Activated CD8-positive, alpha-beta memory T cell treated with anti-CD3 and anti-CD28 coated beads for 48 hours (primary cell): ENCODE measurements at regions not wholly inside any gene's neighbourhood (a gene's known extent, or its start where the extent isn't known, plus 50 kb on each side); places are given as distances from the start of the nearest gene placed in this dataset.
"Not testable (repeated sequence)": the region's sequence is repeated elsewhere in the genome, so short reads cannot be mapped to it uniquely, and the experiment has no call there.

Experiments used
- DNase-seq, 3 experiments: peaks; one replicate each; pipeline ENCODE4 v3.0.0-alpha.2; 2020; ENCODE audit warnings: low read depth in 2 of 3, low spot score in 2 of 3

DNA sequence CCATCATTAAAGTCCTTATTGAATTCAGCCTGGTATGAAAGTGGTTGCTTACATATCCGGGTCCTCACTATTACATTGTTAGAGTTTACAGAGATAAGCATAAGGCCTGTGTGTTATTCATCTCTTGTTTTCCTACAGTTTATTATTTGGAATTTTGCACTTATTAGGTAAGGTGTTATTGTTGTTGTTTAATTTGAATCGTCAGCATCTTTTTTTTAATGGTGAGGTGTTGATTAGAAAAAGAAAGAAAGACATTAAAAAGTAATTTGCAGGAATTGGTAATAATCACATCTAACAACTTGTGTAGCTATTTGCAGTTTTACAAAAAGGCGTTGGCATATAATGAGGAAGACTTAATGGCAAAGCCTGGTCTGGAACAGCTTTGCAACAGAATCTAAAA, 158.6 kb downstream of the SAMD5 start:
- DNase-seq: no peak

DNA sequence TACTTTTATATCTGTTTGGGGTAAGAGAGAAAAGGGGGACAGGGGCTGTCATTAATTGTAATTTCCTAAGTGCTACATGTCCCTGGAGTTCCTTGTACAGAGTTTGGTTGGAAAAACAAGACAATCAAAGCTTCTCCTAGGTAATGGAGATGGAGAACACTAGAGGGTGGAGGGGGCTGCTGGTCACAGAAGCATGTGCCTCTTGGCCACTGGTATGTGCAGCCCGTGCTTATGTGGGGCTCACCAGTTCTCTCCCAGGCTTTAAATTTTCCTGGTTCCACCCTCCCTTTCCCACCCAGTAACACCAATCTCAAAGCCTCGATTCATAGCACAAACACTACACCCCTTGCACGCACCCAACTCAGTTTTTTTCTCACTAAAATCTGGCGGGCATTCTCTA, 165.6 kb downstream of the SAMD5 start:
- DNase-seq: no peak

DNA sequence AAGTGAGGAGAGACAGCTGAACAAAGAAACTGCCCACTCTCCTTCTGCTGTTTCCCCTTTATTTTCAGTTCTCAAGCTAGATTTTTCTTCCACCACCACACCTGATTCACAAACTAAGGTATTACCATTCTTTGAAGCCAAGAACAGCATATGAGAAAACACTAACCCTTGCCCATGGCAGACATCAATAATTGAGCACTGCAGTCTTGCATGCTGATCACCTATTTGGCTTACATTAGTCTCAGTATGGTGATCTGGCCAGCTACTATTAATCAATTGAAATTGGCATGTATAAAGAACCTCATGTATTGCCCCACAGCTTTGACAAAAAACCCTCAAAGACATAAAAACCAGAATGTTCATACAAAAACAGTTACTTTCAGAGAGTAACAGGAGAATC, 166.3 kb downstream of the SAMD5 start:
- no peak for DNase-seq

DNA sequence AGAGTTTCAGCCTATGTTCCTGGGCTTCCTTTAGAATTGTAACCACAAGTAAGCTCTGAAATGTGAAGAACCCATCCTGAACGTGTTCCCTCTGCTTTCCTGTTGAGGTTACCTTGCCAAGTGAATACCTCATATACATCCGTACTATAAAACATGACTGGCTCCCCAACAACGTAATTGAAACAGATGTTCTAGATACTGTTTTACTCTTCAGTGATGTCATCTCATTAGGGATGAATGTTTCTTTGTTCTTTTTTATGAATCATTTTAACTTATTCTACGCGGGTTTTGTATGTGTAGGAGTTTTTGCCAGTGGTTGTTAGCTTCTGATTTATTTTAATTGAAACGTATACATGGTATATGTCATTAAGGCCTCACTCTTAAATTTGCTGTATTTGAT, 166.8 kb downstream of the SAMD5 start:
- no peak for DNase-seq

DNA sequence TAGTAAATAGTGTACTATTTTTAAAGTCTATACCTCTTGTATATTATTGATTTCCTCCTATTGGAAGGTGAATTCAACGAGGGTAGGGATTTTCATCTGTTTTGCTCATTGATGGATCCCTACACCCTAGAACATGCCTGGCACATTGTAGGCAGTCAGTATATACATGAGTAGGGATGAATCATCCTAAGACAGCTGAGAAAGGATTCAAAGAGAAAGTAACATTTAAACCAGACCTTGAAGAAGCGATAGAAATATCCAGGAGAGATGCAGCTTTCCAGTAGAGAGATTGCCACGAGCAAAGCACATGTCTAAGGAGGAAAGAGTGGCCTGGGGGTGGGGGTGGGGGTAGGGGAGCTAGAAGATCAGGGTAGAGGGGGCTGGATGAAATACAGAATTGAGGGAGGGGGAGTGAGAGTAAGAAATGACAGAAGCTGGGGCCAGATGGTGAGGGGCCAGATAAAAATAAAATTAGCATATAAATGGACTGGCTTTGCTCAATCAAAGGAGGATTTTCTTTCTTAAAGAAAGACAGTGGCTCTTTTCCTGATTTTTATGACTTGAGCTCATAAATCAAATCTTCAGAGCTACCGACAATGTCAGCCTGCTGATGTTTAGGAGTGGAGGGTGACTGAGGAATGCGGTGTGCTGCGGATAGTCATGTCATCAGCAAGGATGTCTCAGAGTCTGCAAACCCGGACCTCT, 168.2 kb downstream of the SAMD5 start:
- DNase-seq: no peak

DNA sequence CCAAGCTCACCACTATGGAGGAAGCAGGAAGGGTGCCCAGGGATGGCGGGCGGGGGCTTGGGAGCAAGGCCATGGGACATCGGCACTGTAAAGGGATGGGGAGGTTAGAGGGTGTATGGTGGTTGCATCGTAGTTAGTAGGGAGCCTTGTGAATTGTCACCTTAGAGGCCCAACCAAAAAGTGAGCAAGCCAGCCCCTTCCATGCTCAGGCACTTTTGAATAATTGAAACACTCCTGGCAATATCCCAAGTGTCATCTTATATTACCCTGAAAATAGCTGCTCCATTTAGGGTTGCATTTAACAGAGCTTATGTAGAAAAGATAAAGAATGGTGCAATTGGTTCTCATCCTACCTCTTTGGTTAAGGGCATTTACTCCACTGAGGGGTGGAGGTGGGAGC, 169.2 kb downstream of the SAMD5 start:
- no peak for DNase-seq

DNA sequence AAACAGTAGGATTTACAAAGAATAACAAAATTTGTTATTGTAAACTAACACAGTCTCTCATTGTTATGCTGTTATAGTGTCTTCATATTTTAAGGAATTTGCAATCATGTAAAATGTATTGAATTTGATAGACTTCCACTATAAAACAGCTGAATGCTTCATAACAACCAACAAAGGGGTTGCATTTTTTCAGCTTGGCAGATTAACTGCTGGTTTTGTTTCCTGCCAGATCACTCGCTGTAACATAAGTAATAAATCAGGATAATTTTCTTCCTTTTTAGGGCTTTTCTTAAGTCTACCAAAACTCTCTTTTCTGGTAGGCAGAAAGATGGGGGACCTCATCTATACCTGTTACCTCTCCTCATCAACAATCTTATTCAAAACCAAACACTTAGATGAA, 169.8 kb downstream of the SAMD5 start:
- no peak for DNase-seq

DNA sequence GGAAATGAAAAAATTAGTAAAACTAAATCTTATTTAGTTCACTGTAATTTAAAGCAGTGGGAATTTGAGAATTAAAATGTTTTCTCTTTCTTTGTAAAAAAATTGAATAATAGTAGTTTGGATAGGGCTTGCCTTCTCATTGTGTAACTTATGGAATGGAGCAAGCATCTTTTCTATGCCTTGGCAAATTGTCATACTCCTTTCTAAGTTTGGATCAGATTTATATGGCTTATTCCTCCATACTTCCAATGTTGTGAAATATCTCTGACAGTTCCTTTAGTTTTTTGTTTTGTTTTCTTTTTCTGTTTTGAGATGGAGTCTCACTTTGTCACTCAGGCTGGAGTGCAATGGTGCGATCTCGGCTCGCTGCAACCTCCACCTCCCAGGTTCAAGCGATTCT, 176.4 kb downstream of the SAMD5 start:
- no peak for DNase-seq

DNA sequence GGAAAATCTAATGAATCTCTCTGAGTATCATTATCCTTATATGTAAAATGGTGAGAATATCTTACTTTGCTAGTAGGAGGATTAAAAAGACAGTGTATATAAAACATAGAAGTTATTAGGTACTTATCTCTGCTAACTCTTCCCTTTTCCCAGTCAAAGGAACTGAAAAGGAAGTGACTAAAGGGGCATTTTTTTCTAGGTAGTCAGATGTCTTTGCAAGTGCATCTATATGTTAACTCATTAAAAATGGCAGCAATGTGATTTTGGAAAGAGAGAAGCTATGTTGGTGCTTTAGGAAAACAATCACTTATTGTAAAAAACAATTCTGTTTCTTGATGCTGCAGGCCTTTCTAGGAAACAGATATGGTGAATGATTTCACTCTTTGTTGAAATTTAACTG, 180.9 kb downstream of the SAMD5 start:
- no peak for DNase-seq

DNA sequence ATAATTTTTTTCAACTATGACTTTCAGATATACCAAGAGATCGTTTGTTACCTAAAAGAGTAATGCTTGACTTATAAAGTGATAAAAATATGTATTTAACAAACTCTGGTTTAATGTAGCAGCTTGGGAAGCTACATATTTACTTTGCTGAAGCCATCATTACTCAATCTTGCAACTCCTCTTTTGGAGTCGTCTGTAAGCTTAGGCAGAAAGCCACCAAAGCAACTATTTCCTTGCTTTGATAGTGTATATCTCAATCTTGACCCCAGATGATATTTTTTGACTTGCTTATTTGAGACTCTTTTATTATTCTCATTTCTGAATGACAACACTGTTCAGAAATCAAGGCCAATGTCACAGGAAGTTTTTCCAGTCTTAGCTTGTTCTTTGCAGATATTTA, 183.0 kb downstream of the SAMD5 start:
- DNase-seq: no peak

DNA sequence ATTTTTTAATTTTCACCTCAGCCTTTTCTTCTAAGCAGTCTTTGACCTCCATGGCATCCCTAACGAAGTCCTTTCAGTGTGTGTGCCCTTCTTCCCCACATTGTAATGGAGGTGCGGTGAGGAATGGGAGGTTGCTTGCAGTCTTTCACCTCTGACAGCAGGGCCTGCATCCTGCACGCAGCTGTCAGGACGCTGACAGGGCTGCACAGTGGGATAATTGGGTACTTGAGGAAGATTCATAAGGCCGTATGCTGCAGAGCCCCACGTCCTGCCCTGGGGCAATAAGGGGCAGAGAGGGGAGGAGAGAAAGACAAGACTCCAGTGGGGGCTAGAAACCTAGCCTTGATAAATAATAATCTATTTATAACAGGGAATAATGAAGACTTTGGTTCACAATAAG, 184.7 kb downstream of the SAMD5 start:
- no peak for DNase-seq

DNA sequence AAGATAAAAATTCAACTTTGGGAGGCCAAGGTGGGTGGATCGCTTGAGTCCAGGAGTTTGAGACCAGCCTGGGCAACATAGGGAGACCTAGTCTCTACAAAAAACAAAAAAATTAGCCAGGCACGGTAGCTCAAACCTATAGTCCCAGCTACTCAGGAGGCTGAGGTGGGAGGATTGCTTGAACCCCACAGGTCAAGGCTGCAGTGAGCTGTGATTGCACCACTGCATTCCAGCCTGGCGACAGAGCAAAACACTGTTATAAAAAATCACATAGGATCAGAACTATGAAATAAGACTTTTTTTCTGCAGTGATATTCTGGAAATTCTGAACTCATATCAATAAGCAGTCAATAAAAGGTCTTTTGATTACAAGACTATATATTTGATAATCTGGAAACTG, 186.1 kb downstream of the SAMD5 start:
- DNase-seq: not testable (repeated sequence)

DNA sequence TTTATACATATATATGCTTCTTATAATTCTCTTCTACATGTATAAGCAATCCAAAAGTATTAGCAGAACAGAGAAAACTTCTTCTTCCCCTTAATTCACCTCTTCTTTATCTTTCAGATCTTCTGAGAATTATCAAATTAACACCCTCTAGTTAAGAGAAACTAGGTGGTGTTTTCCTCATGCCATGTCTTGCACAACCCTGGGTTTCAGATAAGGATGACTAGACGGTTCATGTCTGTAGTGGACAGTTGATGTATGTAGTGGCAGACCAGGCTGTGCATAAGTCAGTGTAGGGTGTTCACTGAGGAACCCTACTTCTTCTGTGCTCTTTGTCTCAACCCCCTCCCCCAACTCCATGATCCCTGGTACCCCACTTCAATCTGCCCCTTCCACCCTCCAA, 187.3 kb downstream of the SAMD5 start:
- DNase-seq: no peak

DNA sequence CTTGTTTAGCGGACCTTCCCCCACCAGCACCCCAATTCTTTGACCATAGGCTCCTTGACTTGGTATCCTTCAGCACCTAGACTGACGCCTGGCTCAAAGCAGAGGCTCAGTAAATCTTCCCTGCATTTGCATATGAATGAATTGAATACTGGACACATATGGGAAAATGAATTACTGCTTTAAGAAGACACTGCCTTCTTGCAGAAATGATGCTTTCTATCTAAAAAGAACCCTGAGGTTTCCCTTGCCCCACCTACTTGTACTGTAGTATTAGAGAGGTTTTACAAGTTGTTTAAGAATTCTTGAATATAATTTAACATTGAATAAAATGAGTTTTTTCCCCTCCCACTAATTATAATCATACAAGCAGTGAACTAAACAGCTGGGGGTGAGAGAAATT, 190.7 kb downstream of the SAMD5 start:
- DNase-seq: no peak

DNA sequence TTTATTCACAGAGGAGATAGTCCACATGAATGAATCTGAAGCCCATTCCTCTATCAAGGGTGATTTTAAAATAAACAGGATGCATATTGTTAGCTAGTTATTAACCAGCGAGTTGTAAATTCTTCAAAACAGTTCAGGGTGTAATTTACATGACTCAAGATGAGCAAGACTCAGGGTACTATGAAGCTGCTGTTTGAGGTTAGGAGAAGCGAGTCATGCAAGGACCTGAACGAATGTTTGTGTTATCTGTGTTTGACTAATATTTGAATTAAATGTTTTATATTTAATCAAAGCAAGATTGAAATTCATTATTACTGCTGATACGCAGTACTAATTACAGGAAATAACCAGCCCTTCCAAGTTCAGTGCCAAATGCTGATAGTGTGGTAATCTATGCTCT, 191.1 kb downstream of the SAMD5 start:
- no peak for DNase-seq

DNA sequence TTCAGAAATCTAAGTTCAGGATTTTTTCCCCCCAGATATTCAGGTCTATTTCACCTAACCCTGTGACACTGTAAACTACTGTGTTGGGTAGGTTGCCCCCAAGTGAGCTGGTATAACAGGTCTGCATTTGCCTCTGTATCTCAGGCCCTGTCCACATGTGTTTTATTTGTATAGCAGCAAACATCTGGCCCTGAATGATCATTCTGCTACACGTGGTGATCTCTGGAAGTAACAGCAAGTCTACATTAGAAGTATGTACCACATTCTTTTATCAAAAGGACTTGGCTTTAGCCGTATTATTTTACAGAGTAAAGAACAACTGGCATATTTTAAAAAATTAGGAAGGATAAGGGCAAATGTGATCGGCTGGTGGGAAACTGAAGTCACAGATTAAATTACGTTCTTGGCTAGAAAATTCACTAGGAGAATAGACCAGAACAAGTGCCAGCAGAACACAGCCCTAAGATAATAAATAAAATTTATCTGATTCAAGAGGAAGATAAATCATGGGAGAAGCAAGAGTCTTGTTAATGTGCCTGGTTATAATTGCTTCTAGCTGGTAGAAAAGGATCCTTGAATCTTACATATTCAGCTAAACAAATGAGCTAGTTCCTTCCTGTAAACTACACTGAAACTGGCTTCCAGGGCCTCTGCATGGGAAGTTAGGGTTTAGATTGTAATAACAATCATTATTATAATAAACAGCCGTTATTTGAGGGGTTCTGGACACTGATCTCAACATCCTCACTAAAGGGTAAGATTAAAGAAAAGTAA, 192.1 kb downstream of the SAMD5 start:
- no peak for DNase-seq

DNA sequence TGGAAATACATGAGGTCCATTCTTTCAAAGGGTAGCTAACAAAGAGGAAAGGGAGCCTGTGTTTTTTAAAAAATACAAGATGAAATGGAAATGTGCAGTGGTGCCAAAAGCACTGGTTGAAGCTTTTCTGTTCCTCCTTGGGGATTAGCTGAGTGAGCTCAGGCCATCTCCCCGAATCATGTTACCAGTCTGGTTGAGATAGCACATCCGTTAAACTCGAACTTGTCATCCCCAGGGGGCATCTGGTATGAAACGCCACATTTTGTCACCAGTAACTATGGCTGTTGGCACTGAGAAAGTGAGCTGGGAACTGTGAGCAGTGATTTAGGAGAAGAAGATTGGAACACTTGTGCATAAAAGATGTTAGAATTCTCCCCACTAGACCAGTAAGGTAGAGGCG, 196.2 kb downstream of the SAMD5 start:
- no peak for DNase-seq

DNA sequence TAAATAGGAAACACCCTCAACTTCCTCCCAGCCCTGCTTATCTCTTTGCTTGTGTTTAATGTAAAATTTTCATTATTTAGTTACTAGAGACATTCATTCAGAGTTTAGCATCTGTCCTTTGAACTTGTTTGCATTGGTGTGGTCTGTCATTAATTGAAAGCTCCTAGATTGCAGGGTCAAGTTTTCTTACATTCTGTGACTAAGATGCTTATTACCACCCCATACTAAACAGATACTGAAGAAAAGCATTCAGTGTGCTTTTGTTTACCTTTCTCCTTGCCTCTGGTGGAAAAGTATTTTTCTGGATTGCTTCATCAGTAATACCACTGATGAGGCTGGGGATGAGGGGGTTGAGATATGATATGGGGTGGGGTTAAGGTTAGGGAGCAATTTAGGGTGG, 199.0 kb downstream of the SAMD5 start:
- DNase-seq: no peak

DNA sequence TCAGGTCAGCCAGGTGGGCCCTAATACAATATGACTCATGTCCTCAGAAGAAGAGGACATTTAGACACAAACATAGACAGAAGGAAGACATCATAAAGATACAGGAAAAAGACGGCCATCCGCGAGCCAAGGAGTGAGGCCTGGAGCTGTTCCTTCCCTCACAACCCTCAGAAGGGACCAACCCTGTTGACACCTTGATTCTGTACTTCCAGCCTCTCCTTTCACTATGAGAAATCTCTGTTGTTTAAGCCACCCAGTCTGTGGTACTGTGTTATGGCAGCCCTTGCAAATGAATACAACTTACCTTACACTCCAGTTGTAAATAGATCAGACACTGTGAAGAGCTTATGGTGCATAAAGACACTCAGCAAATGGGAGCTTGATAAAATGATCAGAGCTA, 199.7 kb downstream of the SAMD5 start:
- DNase-seq: no peak

DNA sequence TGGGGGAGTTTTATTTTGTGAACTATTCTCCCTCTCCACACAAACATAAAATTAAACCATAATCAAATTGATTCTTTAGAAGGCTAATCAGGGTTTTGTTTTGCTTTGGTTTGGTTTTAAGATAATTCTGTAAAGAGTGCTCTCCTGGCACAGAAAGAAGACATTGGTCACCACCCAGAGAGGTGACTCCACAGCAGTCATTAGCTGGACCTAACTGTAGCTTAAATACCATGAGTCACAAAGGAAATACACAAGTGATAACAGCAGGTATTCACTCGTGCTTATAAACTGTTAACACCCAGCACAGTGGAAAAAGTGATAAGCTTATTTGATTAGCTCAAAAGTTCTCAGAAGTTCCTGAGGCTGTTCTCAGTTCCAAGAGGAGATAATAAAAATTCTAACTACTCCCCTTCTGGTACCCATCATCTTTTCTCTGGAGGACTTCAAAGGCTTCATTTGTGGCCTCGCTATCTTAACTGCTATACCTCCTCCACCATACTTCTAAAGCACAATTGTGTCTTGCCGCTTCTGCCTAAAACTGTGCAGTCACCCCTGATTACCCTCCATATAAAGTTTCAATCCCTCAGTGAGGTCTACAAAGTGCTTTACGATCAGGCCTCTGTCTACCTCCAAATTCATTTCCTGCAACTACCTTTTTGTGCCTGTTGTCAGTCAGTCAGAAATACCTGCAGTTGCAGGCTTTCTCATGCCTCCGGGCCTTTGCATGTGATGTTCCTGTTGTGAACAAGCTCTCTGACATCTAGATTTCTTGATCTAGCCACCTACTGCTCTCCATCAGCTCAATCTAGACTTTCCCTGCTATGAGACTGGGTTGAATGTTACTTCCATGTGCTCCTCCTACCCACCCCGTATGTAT, 201.1 kb downstream of the SAMD5 start:
- no peak for DNase-seq

DNA sequence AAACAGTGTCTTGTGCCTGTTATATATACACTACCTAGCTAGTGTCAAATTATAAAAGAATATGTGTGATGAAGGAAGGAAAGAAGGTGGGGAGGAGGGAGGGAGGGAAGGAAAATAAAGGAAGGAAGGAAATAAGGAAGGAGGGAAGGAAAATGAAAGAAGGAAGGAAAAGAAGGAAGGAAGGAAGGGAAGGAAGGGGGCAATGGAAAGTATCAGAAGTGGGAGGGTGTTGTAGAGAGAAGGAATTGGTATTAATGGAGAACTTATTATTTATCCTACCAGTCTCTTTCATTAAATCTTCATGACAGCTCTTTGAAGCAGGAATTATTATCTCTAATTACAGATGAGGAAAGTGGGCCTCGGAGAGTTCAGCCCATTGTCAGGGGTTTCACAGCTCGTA, 202.4 kb downstream of the SAMD5 start:
- no peak for DNase-seq

DNA sequence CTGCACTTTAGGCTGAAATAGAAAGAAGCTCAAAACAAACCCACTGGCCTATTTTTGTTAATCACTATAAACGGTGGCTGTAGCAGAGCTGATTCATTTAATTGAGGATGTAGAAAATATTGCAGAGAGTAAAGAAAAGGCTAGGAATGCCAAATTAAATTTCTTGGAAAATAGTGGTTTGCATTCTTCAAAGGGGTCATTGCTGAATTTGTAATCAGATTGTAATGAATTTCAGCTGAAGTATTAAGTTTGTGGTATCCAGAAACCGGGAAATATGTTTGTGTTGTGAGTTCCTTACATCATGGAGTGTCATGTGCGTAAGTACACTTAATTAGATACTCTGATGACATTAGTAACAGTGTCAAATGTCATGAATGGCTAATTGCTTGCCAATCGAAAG, 203.0 kb downstream of the SAMD5 start:
- no peak for DNase-seq
